WTC11 (cell line): ENCODE measurements at regions not wholly inside any gene's neighbourhood (a gene's known extent, or its start where the extent isn't known, plus 50 kb on each side); places are given as distances from the start of the nearest gene placed in this dataset.

Source experiments
- ATAC-seq: fragments of 200-7000 bp; cut with Tn5 transposase; 2 replicates; pipeline ENCODE4 v1.10.0; 2021; ENCODE audit warnings: mild to moderate bottlenecking, moderate library complexity
- CTCF ChIA-PET: fragments of 300-600 bp; sonication (Branson Sonifier 250); formaldehyde crosslinking; loops from one replicate; lab custom pipeline; 2021; ENCODE audit warnings: antibody characterized with exemption; lab: Charles Lee
- POLR2A ChIA-PET: fragments of 350-600 bp; sonication (Branson Sonifier 250); formaldehyde crosslinking; loops from one replicate; lab custom pipeline; 2021; ENCODE audit warnings: antibody characterized with exemption; lab: Charles Lee
- DNase-seq: peaks from one replicate; pipeline ENCODE4 v3.0.0; 2021; ENCODE audit warnings: low spot score
- H3K27ac Mint-ChIP-seq: 2 replicates; pipeline ENCODE4 v1.8.0; 2021; ENCODE audit warnings: mixed read lengths
- H3K27me3 Mint-ChIP-seq: 2 replicates; pipeline ENCODE4 v1.8.0; 2021; ENCODE audit warnings: low read depth, mild to moderate bottlenecking, moderate library complexity, mixed read lengths
- H3K36me3 Mint-ChIP-seq: 2 replicates; pipeline ENCODE4 v1.8.0; 2021; ENCODE audit warnings: mixed read lengths
- H3K4me1 Mint-ChIP-seq: 2 replicates; pipeline ENCODE4 v1.8.0; 2022; ENCODE audit warnings: mixed read lengths
- H3K4me3 Mint-ChIP-seq: 2 replicates; pipeline ENCODE4 v1.8.0; 2021; ENCODE audit warnings: mild to moderate bottlenecking, moderate library complexity, mixed read lengths
- H3K9me3 Mint-ChIP-seq: 2 replicates; pipeline ENCODE4 v1.8.0; 2021; ENCODE audit warnings: mixed read lengths
- CREM ChIP-seq: sonication (generic); formaldehyde crosslinking; IDR thresholded peaks from 2 replicates; pipeline ENCODE4 v1.8.1; 2022; ENCODE audit warnings: mild to moderate bottlenecking, missing genetic modification reagents, moderate library complexity
- EMX1 ChIP-seq: fragments of 250-450 bp; sonication (Bioruptor Pico); IDR thresholded peaks from 2 replicates; pipeline ENCODE4 v1.8.0; 2021; ENCODE audit warnings: mild to moderate bottlenecking
- FOXP1 ChIP-seq: sonication (generic); formaldehyde crosslinking; IDR thresholded peaks from 2 replicates; pipeline ENCODE4 v1.8.0; 2022; ENCODE audit warnings: missing genetic modification reagents, mild to moderate bottlenecking, moderate library complexity, borderline replicate concordance
- GTF2I ChIP-seq: fragments of 250-450 bp; sonication (Bioruptor Pico); conservative IDR thresholded peaks from 2 replicates; pipeline ENCODE4 v1.4.0; 2021; ENCODE audit warnings: mild to moderate bottlenecking
- HMGA2 ChIP-seq: fragments of 250-450 bp; sonication (Bioruptor Pico); IDR thresholded peaks from 2 replicates; pipeline ENCODE4 v1.4.0; 2021; ENCODE audit warnings: mild to moderate bottlenecking, moderate library complexity
- JAZF1 ChIP-seq: fragments of 250-450 bp; sonication (Bioruptor Pico); IDR thresholded peaks from 2 replicates; pipeline ENCODE4 v1.9.0; 2021; ENCODE audit warnings: moderate library complexity, mild to moderate bottlenecking, inconsistent platforms
- JUN ChIP-seq: sonication (generic); formaldehyde crosslinking; IDR thresholded peaks from 2 replicates; pipeline ENCODE4 v1.8.0; 2023; ENCODE audit warnings: mild to moderate bottlenecking, missing genetic modification reagents
- NR2C2 ChIP-seq: sonication (generic); formaldehyde crosslinking; IDR thresholded peaks from 2 replicates; pipeline ENCODE4 v1.8.0; 2022; ENCODE audit warnings: mild to moderate bottlenecking, missing genetic modification reagents
- PRRX2 ChIP-seq: fragments of 250-450 bp; sonication (Bioruptor Pico); IDR thresholded peaks from 2 replicates; pipeline ENCODE4 v1.8.0; 2021; ENCODE audit warnings: mild to moderate bottlenecking
- RELA ChIP-seq: sonication (generic); formaldehyde crosslinking; IDR thresholded peaks from 2 replicates; pipeline ENCODE4 v1.8.1; 2022; ENCODE audit warnings: missing genetic modification reagents, mild to moderate bottlenecking, borderline replicate concordance
- SMAD3 ChIP-seq: sonication (generic); formaldehyde crosslinking; IDR thresholded peaks from 2 replicates; pipeline ENCODE4 v1.8.0; 2022; ENCODE audit warnings: missing genetic modification reagents, mild to moderate bottlenecking, borderline replicate concordance
- SMAD4 ChIP-seq: sonication (generic); formaldehyde crosslinking; IDR thresholded peaks from 2 replicates; pipeline ENCODE4 v1.8.0; 2022; ENCODE audit warnings: mild to moderate bottlenecking, missing genetic modification reagents
- TCF7 ChIP-seq: sonication (generic); formaldehyde crosslinking; IDR thresholded peaks from 2 replicates; pipeline ENCODE4 v1.8.0; 2022; ENCODE audit warnings: mild to moderate bottlenecking, low read depth, missing genetic modification reagents, moderate library complexity
- ZNF138 ChIP-seq: sonication (generic); formaldehyde crosslinking; conservative IDR thresholded peaks from 2 replicates; pipeline ENCODE4 v1.8.1; 2022; ENCODE audit warnings: mild to moderate bottlenecking, moderate library complexity, missing genetic modification reagents
- ZNF263 ChIP-seq: sonication (generic); formaldehyde crosslinking; IDR thresholded peaks from 2 replicates; pipeline ENCODE4 v1.8.1; 2022; ENCODE audit warnings: low read depth, mild to moderate bottlenecking, moderate library complexity, missing genetic modification reagents
- TF ChIP-seq, protein P1 (sequence below): sonication (generic); formaldehyde crosslinking; IDR thresholded peaks from 2 replicates; pipeline ENCODE4 v1.8.1; 2023; ENCODE audit warnings: mild to moderate bottlenecking, moderate library complexity, missing genetic modification reagents
- TF ChIP-seq, protein P2 (sequence below): fragments of 250-450 bp; sonication (Bioruptor Pico); IDR thresholded peaks from 2 replicates; pipeline ENCODE4 v2.1.2; 2022; ENCODE audit warnings: mild to moderate bottlenecking, moderate library complexity
- TF ChIP-seq, protein P3 (sequence below): sonication (generic); formaldehyde crosslinking; IDR thresholded peaks from 2 replicates; pipeline ENCODE4 v1.8.1; 2022; ENCODE audit warnings: mild to moderate bottlenecking, missing genetic modification reagents, moderate library complexity, borderline replicate concordance
- TF ChIP-seq, protein P4 (sequence below): fragments of 200-600 bp; IDR thresholded peaks from 2 replicates; pipeline ENCODE4 v1.8.0; 2022; ENCODE audit warnings: antibody characterized with exemption
- TF ChIP-seq, protein P5 (sequence below): sonication (generic); formaldehyde crosslinking; IDR thresholded peaks from 2 replicates; pipeline ENCODE4 v1.8.0; 2023; ENCODE audit warnings: missing genetic modification reagents
- TF ChIP-seq, protein P6 (sequence below): fragments of 250-450 bp; sonication (Bioruptor Pico); IDR thresholded peaks from 2 replicates; pipeline ENCODE4 v1.9.0; 2021; ENCODE audit warnings: mild to moderate bottlenecking
- TF ChIP-seq, protein P7 (sequence below): fragments of 250-450 bp; sonication (Bioruptor Pico); IDR thresholded peaks from 2 replicates; pipeline ENCODE4 v1.9.0; 2021; ENCODE audit warnings: mild to moderate bottlenecking
- TF ChIP-seq, protein P8 (sequence below): sonication (generic); formaldehyde crosslinking; IDR thresholded peaks from 2 replicates; pipeline ENCODE4 v1.8.0; 2022; ENCODE audit warnings: mild to moderate bottlenecking, missing genetic modification reagents

DNA sequence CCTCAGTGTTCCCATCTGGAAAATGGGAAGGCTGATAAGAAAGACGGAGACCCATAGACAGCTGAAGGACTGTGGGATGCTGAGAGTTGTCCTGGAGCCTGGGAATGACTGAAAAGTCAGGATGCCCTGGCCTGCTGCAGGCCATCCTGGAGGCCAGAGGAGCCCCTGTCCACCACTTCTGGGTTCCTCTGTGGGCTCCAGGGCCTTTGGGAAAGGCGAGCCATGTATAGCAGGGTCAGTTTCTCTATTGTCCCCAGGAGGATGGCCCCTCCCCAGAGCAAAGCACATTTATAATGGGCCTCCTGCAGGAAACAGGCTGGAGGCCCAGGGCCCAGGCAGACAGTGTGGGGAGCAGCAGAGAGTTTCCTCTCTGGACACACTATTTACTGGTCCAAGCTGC lies 471.4 kb upstream of the MGMT start:
- no peaks in the 10 kb centered on the region for H3K36me3 Mint-ChIP-seq
- CTCF ChIA-PET = no interaction called here
- POLR2A ChIA-PET = no interaction called here
- H3K27me3 Mint-ChIP-seq = no peaks in the 10 kb centered on the region
- ATAC-seq (no peak), DNase-seq (no peak)
- no peaks in the 10 kb centered on the region for H3K9me3 Mint-ChIP-seq
- H3K4me3 Mint-ChIP-seq = no peak overlapping the region
- H3K27ac Mint-ChIP-seq = no peak overlapping the region
- no peak for TF ChIP-seq JAZF1
- TF ChIP-seq ZNF138 (CRISPR knock-in tag) = no peak
- TF ChIP-seq SMAD3 (CRISPR knock-in tag) = no peak
- TF ChIP-seq, protein P1, sequence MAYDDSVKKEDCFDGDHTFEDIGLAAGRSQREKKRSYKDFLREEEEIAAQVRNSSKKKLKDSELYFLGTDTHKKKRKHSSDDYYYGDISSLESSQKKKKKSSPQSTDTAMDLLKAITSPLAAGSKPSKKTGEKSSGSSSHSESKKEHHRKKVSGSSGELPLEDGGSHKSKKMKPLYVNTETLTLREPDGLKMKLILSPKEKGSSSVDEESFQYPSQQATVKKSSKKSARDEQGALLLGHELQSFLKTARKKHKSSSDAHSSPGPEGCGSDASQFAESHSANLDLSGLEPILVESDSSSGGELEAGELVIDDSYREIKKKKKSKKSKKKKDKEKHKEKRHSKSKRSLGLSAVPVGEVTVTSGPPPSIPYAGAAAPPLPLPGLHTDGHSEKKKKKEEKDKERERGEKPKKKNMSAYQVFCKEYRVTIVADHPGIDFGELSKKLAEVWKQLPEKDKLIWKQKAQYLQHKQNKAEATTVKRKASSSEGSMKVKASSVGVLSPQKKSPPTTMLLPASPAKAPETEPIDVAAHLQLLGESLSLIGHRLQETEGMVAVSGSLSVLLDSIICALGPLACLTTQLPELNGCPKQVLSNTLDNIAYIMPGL (CRISPR knock-in tag) = no peak
- no peak for TF ChIP-seq ZNF263 (CRISPR knock-in tag)
- peaks cover 17% of the 10 kb centered on the region for H3K4me1 Mint-ChIP-seq

DNA sequence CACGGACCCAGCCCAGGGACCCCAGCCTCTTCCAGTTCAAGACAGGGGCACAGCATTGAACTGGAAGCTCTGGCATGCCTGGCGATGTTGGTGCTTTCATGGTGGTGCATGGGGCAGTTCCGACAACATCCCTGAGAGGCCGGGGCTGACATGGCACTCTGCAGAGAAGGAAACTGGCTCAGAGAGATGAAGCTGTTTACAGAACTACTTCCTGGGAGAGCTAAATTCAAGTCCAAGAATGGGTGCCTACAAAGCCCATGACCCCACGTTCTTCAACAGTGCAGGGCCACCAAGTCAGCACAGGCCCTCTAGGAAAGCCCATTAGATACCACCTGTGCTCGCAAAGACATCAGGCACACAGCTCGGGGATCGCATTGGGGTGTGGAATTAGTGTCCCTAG lies 470.9 kb upstream of the MGMT start:
- H3K9me3 Mint-ChIP-seq = no peaks in the 10 kb centered on the region
- TF ChIP-seq NR2C2 (no peak), EMX1 (CRISPR knock-in tag) (no peak), SMAD4 (CRISPR knock-in tag) (no peak), FOXP1 (CRISPR knock-in tag) (no peak), JUN (CRISPR knock-in tag) (no peak), CREM (no peak), TCF7 (no peak), PRRX2 (no peak), HMGA2 (CRISPR knock-in tag) (no peak), RELA (CRISPR knock-in tag) (no peak), GTF2I (CRISPR knock-in tag) (no peak)
- TF ChIP-seq, protein P2, sequence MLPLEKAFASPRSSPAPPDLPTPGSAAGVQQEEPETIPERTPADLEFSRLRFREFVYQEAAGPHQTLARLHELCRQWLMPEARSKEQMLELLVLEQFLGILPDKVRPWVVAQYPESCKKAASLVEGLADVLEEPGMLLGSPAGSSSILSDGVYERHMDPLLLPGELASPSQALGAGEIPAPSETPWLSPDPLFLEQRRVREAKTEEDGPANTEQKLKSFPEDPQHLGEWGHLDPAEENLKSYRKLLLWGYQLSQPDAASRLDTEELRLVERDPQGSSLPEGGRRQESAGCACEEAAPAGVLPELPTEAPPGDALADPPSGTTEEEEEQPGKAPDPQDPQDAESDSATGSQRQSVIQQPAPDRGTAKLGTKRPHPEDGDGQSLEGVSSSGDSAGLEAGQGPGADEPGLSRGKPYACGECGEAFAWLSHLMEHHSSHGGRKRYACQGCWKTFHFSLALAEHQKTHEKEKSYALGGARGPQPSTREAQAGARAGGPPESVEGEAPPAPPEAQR (CRISPR knock-in tag) = no peak
- TF ChIP-seq, protein P3, sequence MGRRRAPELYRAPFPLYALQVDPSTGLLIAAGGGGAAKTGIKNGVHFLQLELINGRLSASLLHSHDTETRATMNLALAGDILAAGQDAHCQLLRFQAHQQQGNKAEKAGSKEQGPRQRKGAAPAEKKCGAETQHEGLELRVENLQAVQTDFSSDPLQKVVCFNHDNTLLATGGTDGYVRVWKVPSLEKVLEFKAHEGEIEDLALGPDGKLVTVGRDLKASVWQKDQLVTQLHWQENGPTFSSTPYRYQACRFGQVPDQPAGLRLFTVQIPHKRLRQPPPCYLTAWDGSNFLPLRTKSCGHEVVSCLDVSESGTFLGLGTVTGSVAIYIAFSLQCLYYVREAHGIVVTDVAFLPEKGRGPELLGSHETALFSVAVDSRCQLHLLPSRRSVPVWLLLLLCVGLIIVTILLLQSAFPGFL = no peak
- TF ChIP-seq, protein P4, sequence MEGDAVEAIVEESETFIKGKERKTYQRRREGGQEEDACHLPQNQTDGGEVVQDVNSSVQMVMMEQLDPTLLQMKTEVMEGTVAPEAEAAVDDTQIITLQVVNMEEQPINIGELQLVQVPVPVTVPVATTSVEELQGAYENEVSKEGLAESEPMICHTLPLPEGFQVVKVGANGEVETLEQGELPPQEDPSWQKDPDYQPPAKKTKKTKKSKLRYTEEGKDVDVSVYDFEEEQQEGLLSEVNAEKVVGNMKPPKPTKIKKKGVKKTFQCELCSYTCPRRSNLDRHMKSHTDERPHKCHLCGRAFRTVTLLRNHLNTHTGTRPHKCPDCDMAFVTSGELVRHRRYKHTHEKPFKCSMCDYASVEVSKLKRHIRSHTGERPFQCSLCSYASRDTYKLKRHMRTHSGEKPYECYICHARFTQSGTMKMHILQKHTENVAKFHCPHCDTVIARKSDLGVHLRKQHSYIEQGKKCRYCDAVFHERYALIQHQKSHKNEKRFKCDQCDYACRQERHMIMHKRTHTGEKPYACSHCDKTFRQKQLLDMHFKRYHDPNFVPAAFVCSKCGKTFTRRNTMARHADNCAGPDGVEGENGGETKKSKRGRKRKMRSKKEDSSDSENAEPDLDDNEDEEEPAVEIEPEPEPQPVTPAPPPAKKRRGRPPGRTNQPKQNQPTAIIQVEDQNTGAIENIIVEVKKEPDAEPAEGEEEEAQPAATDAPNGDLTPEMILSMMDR = no peak
- TF ChIP-seq, protein P5, sequence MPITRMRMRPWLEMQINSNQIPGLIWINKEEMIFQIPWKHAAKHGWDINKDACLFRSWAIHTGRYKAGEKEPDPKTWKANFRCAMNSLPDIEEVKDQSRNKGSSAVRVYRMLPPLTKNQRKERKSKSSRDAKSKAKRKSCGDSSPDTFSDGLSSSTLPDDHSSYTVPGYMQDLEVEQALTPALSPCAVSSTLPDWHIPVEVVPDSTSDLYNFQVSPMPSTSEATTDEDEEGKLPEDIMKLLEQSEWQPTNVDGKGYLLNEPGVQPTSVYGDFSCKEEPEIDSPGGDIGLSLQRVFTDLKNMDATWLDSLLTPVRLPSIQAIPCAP (CRISPR knock-in tag) = no peak
- TF ChIP-seq, protein P6, sequence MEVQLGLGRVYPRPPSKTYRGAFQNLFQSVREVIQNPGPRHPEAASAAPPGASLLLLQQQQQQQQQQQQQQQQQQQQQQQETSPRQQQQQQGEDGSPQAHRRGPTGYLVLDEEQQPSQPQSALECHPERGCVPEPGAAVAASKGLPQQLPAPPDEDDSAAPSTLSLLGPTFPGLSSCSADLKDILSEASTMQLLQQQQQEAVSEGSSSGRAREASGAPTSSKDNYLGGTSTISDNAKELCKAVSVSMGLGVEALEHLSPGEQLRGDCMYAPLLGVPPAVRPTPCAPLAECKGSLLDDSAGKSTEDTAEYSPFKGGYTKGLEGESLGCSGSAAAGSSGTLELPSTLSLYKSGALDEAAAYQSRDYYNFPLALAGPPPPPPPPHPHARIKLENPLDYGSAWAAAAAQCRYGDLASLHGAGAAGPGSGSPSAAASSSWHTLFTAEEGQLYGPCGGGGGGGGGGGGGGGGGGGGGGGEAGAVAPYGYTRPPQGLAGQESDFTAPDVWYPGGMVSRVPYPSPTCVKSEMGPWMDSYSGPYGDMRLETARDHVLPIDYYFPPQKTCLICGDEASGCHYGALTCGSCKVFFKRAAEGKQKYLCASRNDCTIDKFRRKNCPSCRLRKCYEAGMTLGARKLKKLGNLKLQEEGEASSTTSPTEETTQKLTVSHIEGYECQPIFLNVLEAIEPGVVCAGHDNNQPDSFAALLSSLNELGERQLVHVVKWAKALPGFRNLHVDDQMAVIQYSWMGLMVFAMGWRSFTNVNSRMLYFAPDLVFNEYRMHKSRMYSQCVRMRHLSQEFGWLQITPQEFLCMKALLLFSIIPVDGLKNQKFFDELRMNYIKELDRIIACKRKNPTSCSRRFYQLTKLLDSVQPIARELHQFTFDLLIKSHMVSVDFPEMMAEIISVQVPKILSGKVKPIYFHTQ (CRISPR knock-in tag) = no peak
- TF ChIP-seq, protein P7, sequence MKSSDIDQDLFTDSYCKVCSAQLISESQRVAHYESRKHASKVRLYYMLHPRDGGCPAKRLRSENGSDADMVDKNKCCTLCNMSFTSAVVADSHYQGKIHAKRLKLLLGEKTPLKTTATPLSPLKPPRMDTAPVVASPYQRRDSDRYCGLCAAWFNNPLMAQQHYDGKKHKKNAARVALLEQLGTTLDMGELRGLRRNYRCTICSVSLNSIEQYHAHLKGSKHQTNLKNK = no peak
- TF ChIP-seq, protein P8, sequence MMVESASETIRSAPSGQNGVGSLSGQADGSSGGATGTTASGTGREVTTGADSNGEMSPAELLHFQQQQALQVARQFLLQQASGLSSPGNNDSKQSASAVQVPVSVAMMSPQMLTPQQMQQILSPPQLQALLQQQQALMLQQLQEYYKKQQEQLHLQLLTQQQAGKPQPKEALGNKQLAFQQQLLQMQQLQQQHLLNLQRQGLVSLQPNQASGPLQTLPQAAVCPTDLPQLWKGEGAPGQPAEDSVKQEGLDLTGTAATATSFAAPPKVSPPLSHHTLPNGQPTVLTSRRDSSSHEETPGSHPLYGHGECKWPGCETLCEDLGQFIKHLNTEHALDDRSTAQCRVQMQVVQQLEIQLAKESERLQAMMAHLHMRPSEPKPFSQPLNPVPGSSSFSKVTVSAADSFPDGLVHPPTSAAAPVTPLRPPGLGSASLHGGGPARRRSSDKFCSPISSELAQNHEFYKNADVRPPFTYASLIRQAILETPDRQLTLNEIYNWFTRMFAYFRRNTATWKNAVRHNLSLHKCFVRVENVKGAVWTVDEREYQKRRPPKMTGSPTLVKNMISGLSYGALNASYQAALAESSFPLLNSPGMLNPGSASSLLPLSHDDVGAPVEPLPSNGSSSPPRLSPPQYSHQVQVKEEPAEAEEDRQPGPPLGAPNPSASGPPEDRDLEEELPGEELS (CRISPR knock-in tag) = no peak
- TF ChIP-seq, all 79 proteins: peak for 0
- Mint-ChIP-seq H3K36me3 (no peaks in the 10 kb centered on the region), H3K27me3 (no peaks in the 10 kb centered on the region), H3K4me1 (peaks cover 17% of the 10 kb centered on the region), H3K27ac (no peak overlapping the region), H3K4me3 (no peak overlapping the region)
- ATAC-seq = no peak
- DNase-seq = no peak
- ChIA-PET CTCF (no interaction called here), POLR2A (no interaction called here)
